Esophagus squamous epithelium (tissue), 5 donors: ENCODE measurements at regions not wholly inside any gene's neighbourhood (a gene's known extent, or its start where the extent isn't known, plus 50 kb on each side); places are given as distances from the start of the nearest gene placed in this dataset.

Source experiments
- DNase-seq: peaks from one replicate; lab custom pipeline; 2025; lab: John Stamatoyannopoulos, UW
- H3K27ac ChIP-seq, 4 donors: fragments of 200-600 bp; sonication (generic); one replicate each; pipeline ENCODE4 v1.5.1; 2016 to 2019; ENCODE audit warnings: mild to moderate bottlenecking in 1 of 4
- H3K27me3 ChIP-seq, 4 donors: fragments of 200-600 bp; sonication (generic); 1 replicate in 3 of 4; 2 replicates in 1 of 4; pipeline versions ENCODE4 v1.5.1 to v1.6.0; 2017 to 2021; ENCODE audit warnings: antibody characterized with exemption in 1 of 4
- H3K36me3 ChIP-seq, 3 donors: fragments of 200-600 bp; sonication (generic); one replicate each; pipeline ENCODE4 v1.5.1; 2016 to 2019
- H3K4me1 ChIP-seq, 3 donors: fragments of 200-600 bp; sonication (generic); one replicate each; pipeline ENCODE4 v1.5.1; 2017 to 2019
- H3K4me3 ChIP-seq, 4 donors: fragments of 200-600 bp; sonication (generic); 1 replicate in 3 of 4; 2 replicates in 1 of 4; pipeline ENCODE4 v1.5.1; 2016 to 2019; ENCODE audit warnings: mild to moderate bottlenecking in 2 of 4, moderate library complexity in 1 of 4
- H3K9me3 ChIP-seq, 3 donors: fragments of 200-600 bp; sonication (generic); one replicate each; pipeline ENCODE4 v1.5.1; 2016 to 2019
- CTCF ChIP-seq, 6 experiments: fragments of 450-650 bp in 4 of 6; fragments of 200-600 bp in 2 of 6; sonication (generic) in 2 of 6; IDR thresholded peaks; one replicate each; pipeline ENCODE4 v1.5.1; 2016 to 2019; ENCODE audit warnings: antibody characterized with exemption in 6 of 6, mild to moderate bottlenecking in 4 of 6, moderate library complexity in 4 of 6
- POLR2A ChIP-seq, 4 donors: fragments of 450-650 bp; IDR thresholded peaks; one replicate each; pipeline ENCODE4 v1.6.1; 2017; ENCODE audit warnings: antibody characterized with exemption in 4 of 4, mild to moderate bottlenecking in 4 of 4, moderate library complexity in 3 of 4
- whole genome bisulfite sequencing, 2 donors: methylation state at CpG; one replicate each; pipeline ENCODE4 v1.1.5; 2018; 5-methylcytosine and 5-hydroxymethylcytosine counted together
- intact Hi-C: fragments of 100-400 bp; cut with DNase I; formaldehyde crosslinking; loops from one replicate; pipeline ENCODE4 v1.15.0; 2022
- donor health status: DM: yes; HTN: yes; CAD: no.

GRCh38 chr12:130227641-130228040 is 65.4 kb downstream of the FZD10 start:
- intact Hi-C loops: no loop called here
- TF ChIP-seq CTCF (IDR thresholded peaks at IDR 0.05) (no peak), POLR2A (IDR thresholded peaks at IDR 0.05) (no peak)
- Histone ChIP-seq H3K4me3 (no peak overlapping the region), H3K9me3 (no peaks in the 10 kb centered on the region), H3K27ac (peak overlapping the region in 1 of 4 donors; percentile 25), H3K36me3 (no peaks in the 10 kb centered on the region), H3K4me1 (peaks cover 0 to 38% (median 0%) of the 10 kb centered on the region in 3 donors), H3K27me3 (peaks cover 0 to 32% (median 0%) of the 10 kb centered on the region in 4 donors)
- WGBS, 2 donors: 13 to 14% methylated on average over 3 to 4 of the region's 4 CpGs
- no peak for DNase-seq

- Histone ChIP-seq H3K36me3 (no peaks in the 10 kb centered on the region), H3K9me3 (no peaks in the 10 kb centered on the region), H3K4me3 (no peak overlapping the region), H3K27ac (no peak overlapping the region), H3K27me3 (peaks cover 0 to 22% (median 0%) of the 10 kb centered on the region in 4 donors), H3K4me1 (no peaks in the 10 kb centered on the region)
- 74 to 88% methylated on average over 9 of the region's 9 CpGs for WGBS, 2 donors
- no peak for DNase-seq
- intact Hi-C loops: no loop called here
- no peak for TF ChIP-seq CTCF (IDR thresholded peaks at IDR 0.05)
- no peak for TF ChIP-seq POLR2A (IDR thresholded peaks at IDR 0.05)
These were observed 74.2 kb downstream of the FZD10 start for GRCh38 chr12:130236446-130236845.

DNA sequence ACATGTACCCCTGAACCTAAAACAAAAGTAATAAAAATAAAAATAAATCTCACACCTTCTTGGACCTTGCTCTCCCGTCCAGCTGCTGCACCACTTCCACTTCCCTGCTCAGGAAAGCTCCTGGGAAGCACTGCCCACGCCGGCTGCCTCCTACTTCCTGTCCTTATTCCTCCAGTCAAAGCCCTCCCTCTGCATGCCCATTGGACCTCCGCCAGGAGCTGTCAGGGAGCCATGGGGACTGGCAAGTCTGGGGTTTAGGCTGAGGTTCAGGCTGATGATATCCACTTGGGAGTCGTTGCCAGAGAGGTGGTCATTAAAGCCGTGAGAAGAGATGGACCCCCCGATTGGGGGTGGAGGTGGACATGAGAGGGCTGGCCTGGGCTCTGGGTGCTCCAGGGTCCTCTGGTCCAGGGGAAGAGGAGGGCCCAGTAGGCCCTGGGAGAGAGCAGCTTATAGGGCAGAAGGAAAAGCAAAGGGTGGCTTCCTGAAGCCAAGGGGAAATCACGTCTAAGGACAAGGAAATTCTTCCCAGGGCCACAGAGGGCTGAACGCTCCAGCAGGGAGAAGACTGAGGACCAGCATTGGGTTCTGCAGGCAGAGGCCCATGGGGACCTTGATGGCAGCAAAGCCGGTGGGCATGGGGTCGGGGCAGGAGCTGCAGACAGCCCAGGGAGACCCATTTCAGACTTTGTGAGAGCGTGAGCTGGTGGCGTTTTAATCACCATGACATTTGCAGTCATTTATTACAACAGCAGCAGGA is 78.7 kb downstream of the FZD10 start:
- TF ChIP-seq CTCF (IDR thresholded peaks at IDR 0.05): no peak
- H3K27me3 ChIP-seq: peaks cover 0 to 10% (median 0%) of the 10 kb centered on the region in 4 donors
- DNase-seq: no peak
- no peaks in the 10 kb centered on the region for H3K9me3 ChIP-seq
- no peaks in the 10 kb centered on the region for H3K4me1 ChIP-seq
- no peaks in the 10 kb centered on the region for H3K36me3 ChIP-seq
- no peak overlapping the region for H3K4me3 ChIP-seq
- intact Hi-C loops: no loop called here
- no peak overlapping the region for H3K27ac ChIP-seq
- 70 to 72% methylated on average over 10 of the region's 13 CpGs for WGBS, 2 donors

DNA sequence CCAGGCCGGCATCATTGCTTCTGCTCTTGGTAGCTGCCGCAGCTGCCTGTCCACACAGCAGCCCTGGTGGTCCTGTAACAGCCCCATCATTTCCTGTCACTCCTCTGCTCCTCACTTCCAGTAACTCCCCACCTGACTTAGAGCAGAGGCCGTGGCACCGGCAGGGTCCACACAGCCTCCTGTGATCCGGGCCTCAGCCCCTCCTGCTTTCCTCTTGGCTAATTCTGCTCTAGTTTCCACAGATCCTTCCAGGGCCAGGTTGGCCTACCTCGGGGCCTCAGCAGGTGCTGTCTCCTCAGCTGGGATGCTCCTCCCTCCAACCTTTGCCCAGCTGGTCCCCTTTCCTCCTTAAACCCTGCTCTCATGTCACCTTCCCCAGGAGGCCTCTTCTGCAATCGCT is 80.2 kb downstream of the FZD10 start:
- WGBS, 2 donors: 69 to 77% methylated on average over 7 of the region's 7 CpGs
- no peaks in the 10 kb centered on the region for H3K9me3 ChIP-seq
- H3K4me3 ChIP-seq: no peak overlapping the region
- no peak for DNase-seq
- no peaks in the 10 kb centered on the region for H3K36me3 ChIP-seq
- TF ChIP-seq CTCF (IDR thresholded peaks at IDR 0.05): no peak
- no peak for TF ChIP-seq POLR2A (IDR thresholded peaks at IDR 0.05)
- intact Hi-C loops: no loop called here
- H3K4me1 ChIP-seq: no peaks in the 10 kb centered on the region
- no peak overlapping the region for H3K27ac ChIP-seq
- no peaks in the 10 kb centered on the region for H3K27me3 ChIP-seq

GRCh38 chr12:130245251-130245650 is 83.0 kb downstream of the FZD10 start:
- Histone ChIP-seq H3K27ac (no peak overlapping the region), H3K4me1 (no peaks in the 10 kb centered on the region), H3K9me3 (no peaks in the 10 kb centered on the region), H3K27me3 (no peaks in the 10 kb centered on the region), H3K36me3 (no peaks in the 10 kb centered on the region), H3K4me3 (no peak overlapping the region)
- intact Hi-C loops: no loop called here
- DNase-seq: no peak
- 67 to 69% methylated on average over 4 to 6 of the region's 6 CpGs for WGBS, 2 donors
- TF ChIP-seq CTCF (IDR thresholded peaks at IDR 0.05): no peak
- no peak for TF ChIP-seq POLR2A (IDR thresholded peaks at IDR 0.05)
